Transverse colon (tissue), 4 donors: ENCODE measurements at regions not wholly inside any gene's neighbourhood (a gene's known extent, or its start where the extent isn't known, plus 50 kb on each side); places are given as distances from the start of the nearest gene placed in this dataset.
"Not testable (repeated sequence)": the region's sequence is repeated elsewhere in the genome, so short reads cannot be mapped to it uniquely, and the experiment has no call there.

Experiments
- CTCF ChIP-seq, 5 experiments: fragments of 200-600 bp in 3 of 5; fragments of 450-650 bp in 2 of 5; sonication (generic) in 3 of 5; IDR thresholded peaks; 1 replicate in 2 of 5; 2 replicates in 3 of 5; pipeline ENCODE4 v1.5.1; 2016 to 2017; ENCODE audit warnings: antibody characterized with exemption in 5 of 5, inconsistent platforms in 3 of 5, mild to moderate bottlenecking in 2 of 5, moderate library complexity in 1 of 5
- POLR2A ChIP-seq: fragments of 450-650 bp; IDR thresholded peaks from one replicate; pipeline ENCODE4 v1.6.1; 2016; ENCODE audit warnings: antibody characterized with exemption, mild to moderate bottlenecking, moderate library complexity
- POLR2AphosphoS5 ChIP-seq, 3 donors: sonication (generic); formaldehyde crosslinking; IDR thresholded peaks; one replicate each; pipeline ENCODE4 v1.6.1; 2016; ENCODE audit warnings: antibody characterized with exemption in 3 of 3

- not testable (repeated sequence) for TF ChIP-seq CTCF (IDR thresholded peaks at IDR 0.05); POLR2AphosphoS5 (IDR thresholded peaks at IDR 0.05); POLR2A
These were observed 103.5 kb downstream of the PRR15 start for GRCh38 chr7:29667096-29667669.
